ENCODE measurements at regions not wholly inside any gene's neighbourhood (a gene's known extent, or its start where the extent isn't known, plus 50 kb on each side); places are given as distances from the start of the nearest gene placed in this dataset.
"Not testable (repeated sequence)": the region's sequence is repeated elsewhere in the genome, so short reads cannot be mapped to it uniquely, and the experiment has no call there.

DNA sequence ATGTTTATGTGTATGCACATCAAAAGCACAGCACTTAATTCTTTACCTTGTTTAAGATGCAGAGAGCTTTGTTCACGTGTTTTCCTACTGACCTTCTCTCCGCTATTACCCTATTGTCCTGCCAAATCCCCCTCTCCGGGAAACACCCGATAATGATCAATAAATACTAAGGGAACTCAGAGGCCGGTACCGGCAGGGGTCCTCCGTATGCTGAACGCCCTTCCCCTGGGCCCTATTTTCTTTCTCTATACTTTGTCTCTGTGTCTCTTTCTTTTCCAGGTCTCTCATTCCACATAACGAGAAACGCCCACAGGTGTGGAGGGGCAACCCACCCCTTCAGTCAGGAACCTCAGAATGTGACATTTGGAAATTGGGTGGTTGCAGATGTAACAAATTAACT is 160.1 kb downstream of the ADRA2C start:
- TF ChIP-seq, protein P1, sequence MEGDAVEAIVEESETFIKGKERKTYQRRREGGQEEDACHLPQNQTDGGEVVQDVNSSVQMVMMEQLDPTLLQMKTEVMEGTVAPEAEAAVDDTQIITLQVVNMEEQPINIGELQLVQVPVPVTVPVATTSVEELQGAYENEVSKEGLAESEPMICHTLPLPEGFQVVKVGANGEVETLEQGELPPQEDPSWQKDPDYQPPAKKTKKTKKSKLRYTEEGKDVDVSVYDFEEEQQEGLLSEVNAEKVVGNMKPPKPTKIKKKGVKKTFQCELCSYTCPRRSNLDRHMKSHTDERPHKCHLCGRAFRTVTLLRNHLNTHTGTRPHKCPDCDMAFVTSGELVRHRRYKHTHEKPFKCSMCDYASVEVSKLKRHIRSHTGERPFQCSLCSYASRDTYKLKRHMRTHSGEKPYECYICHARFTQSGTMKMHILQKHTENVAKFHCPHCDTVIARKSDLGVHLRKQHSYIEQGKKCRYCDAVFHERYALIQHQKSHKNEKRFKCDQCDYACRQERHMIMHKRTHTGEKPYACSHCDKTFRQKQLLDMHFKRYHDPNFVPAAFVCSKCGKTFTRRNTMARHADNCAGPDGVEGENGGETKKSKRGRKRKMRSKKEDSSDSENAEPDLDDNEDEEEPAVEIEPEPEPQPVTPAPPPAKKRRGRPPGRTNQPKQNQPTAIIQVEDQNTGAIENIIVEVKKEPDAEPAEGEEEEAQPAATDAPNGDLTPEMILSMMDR (conservative IDR thresholded peaks at IDR 0.05; ENCODE audit: low read depth, low read length) = not testable (repeated sequence)
- TF ChIP-seq EZH2phosphoT487 (IDR thresholded peaks at IDR 0.05; ENCODE audit: borderline replicate concordance, low read length) = not testable (repeated sequence)

Measured in PC-3 (cell line).